HCT116 (cell line): ENCODE measurements at regions not wholly inside any gene's neighbourhood (a gene's known extent, or its start where the extent isn't known, plus 50 kb on each side); places are given as distances from the start of the nearest gene placed in this dataset.

Experiments
- POLR2A ChIP-seq: IDR thresholded peaks from 2 replicates; pipeline ENCODE4 v1.7.0; 2011; ENCODE audit warnings: borderline replicate concordance; ENCODE audit not compliant: insufficient read depth, insufficient read length; ENCODE audit errors: extremely low read depth
- RAD21 ChIP-seq: IDR thresholded peaks from 2 replicates; pipeline ENCODE4 v1.6.1; 2012; ENCODE audit warnings: low read depth, mild to moderate bottlenecking
- REST ChIP-seq: IDR thresholded peaks from 2 replicates; pipeline ENCODE4 v1.6.1; 2012; ENCODE audit warnings: low read depth
- ZNF274 ChIP-seq: fragments of 200-500 bp; sonication (Bioruptor generic); IDR thresholded peaks from 2 replicates; pipeline ENCODE4 v1.6.1; 2014; ENCODE audit warnings: mild to moderate bottlenecking, low read depth, low read length, inconsistent platforms
- TF ChIP-seq, protein P1 (sequence below), 3 experiments: fragments of 200-600 bp in 1 of 3; sonication (generic) in 1 of 3; IDR thresholded peaks in 2 of 3; conservative IDR thresholded peaks in 1 of 3; 2 replicates each; pipeline ENCODE4 v1.5.1; 2012 to 2017; ENCODE audit warnings: low read depth in 2 of 3, low read length in 2 of 3, antibody characterized with exemption in 1 of 3, borderline replicate concordance in 1 of 3, control low read depth in 1 of 3, mild to moderate bottlenecking in 1 of 3, mixed read lengths in 1 of 3, mixed run types in 1 of 3, moderate library complexity in 1 of 3; ENCODE audit not compliant: insufficient read depth in 1 of 3

DNA sequence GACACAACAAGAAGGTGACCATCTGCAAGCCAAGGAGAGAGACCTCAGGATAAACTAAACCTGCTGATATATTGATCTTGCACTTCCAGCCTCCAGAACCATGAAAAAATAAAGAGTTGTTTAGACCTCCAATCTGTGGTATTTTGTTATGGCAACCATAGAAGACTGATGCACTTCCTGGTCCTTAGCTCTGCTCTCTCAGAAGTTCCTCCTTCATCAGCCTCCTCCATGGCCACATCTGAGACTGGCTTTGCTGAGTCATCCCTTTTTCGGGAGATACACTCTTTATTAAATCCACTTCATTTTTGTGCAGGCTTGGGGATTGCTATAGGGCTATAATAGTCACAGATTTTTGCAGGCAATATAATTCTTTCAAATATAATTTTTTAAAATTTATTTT, 89.6 kb upstream of the ATF7IP start:
- TF ChIP-seq, protein P1, sequence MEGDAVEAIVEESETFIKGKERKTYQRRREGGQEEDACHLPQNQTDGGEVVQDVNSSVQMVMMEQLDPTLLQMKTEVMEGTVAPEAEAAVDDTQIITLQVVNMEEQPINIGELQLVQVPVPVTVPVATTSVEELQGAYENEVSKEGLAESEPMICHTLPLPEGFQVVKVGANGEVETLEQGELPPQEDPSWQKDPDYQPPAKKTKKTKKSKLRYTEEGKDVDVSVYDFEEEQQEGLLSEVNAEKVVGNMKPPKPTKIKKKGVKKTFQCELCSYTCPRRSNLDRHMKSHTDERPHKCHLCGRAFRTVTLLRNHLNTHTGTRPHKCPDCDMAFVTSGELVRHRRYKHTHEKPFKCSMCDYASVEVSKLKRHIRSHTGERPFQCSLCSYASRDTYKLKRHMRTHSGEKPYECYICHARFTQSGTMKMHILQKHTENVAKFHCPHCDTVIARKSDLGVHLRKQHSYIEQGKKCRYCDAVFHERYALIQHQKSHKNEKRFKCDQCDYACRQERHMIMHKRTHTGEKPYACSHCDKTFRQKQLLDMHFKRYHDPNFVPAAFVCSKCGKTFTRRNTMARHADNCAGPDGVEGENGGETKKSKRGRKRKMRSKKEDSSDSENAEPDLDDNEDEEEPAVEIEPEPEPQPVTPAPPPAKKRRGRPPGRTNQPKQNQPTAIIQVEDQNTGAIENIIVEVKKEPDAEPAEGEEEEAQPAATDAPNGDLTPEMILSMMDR (IDR thresholded peaks at IDR 0.05 in 2 of 3, conservative IDR thresholded peaks at IDR 0.05 in 1 of 3; ENCODE audit: borderline replicate concordance in 1 of 3, insufficient read depth in 1 of 3, low read depth in 2 of 3, low read length in 2 of 3) = no peak
- TF ChIP-seq POLR2A (no peak), ZNF274 (no peak), REST (no peak), RAD21 (no peak)
